ENCODE measurements at regions not wholly inside any gene's neighbourhood (a gene's known extent, or its start where the extent isn't known, plus 50 kb on each side); places are given as distances from the start of the nearest gene placed in this dataset.

GRCh38 chr4:173935622-173936405 is 347.7 kb downstream of the FBXO8 start:
- H3K4me1 ChIP-seq, result peaks cover 0 to 7% (median 2%) of the 10 kb centered on the region in 4 donors
- TF ChIP-seq CTCF (IDR thresholded peaks at IDR 0.05), result no peak
- intact Hi-C loops (cut with DNase I; ENCODE audit: low total_unique reads), result no loop called here
- H3K9me3 ChIP-seq, result no peaks in the 10 kb centered on the region
- no peaks in the 10 kb centered on the region for H3K36me3 ChIP-seq
- H3K27me3 ChIP-seq, result no peaks in the 10 kb centered on the region
- no peak for DNase-seq
- no peak overlapping the region for H3K27ac ChIP-seq
- no peak overlapping the region for H3K4me3 ChIP-seq

GRCh38 chr4:173934933-173935620 is 348.4 kb downstream of the FBXO8 start:
- no peaks in the 10 kb centered on the region for H3K27me3 ChIP-seq
- H3K4me1 ChIP-seq, result peaks cover 0 to 7% (median 2%) of the 10 kb centered on the region in 4 donors
- no peak overlapping the region for H3K4me3 ChIP-seq
- no peaks in the 10 kb centered on the region for H3K36me3 ChIP-seq
- intact Hi-C loops (cut with DNase I; ENCODE audit: low total_unique reads), result no loop called here
- H3K27ac ChIP-seq, result no peak overlapping the region
- no peak for DNase-seq
- no peaks in the 10 kb centered on the region for H3K9me3 ChIP-seq
- no peak for TF ChIP-seq CTCF (IDR thresholded peaks at IDR 0.05)

GRCh38 chr4:173934201-173934600 is 349.3 kb downstream of the FBXO8 start:
- H3K27ac ChIP-seq, result no peak overlapping the region
- intact Hi-C loops (cut with DNase I; ENCODE audit: low total_unique reads), result no loop called here
- DNase-seq, result no peak
- H3K4me1 ChIP-seq, result peaks cover 0 to 7% (median 2%) of the 10 kb centered on the region in 4 donors
- no peaks in the 10 kb centered on the region for H3K27me3 ChIP-seq
- H3K36me3 ChIP-seq, result no peaks in the 10 kb centered on the region
- no peak overlapping the region for H3K4me3 ChIP-seq
- TF ChIP-seq CTCF (IDR thresholded peaks at IDR 0.05), result no peak
- H3K9me3 ChIP-seq, result no peaks in the 10 kb centered on the region

GRCh38 chr4:173932701-173933100 is 350.8 kb downstream of the FBXO8 start:
- Histone ChIP-seq H3K27me3 (no peaks in the 10 kb centered on the region), H3K27ac (no peak overlapping the region), H3K4me1 (peaks cover 0 to 3% (median 1%) of the 10 kb centered on the region in 4 donors), H3K4me3 (no peak overlapping the region), H3K36me3 (no peaks in the 10 kb centered on the region), H3K9me3 (no peaks in the 10 kb centered on the region)
- no peak for DNase-seq
- intact Hi-C loops (cut with DNase I; ENCODE audit: low total_unique reads), result no loop called here
- no peak for TF ChIP-seq CTCF (IDR thresholded peaks at IDR 0.05)

GRCh38 chr4:173930329-173930967 is 353.0 kb downstream of the FBXO8 start:
- peaks cover 0 to 4% (median 1%) of the 10 kb centered on the region in 4 donors for H3K4me1 ChIP-seq
- no peaks in the 10 kb centered on the region for H3K9me3 ChIP-seq
- no peak for TF ChIP-seq CTCF (IDR thresholded peaks at IDR 0.05)
- no peak overlapping the region for H3K27ac ChIP-seq
- no peak overlapping the region for H3K4me3 ChIP-seq
- no peaks in the 10 kb centered on the region for H3K36me3 ChIP-seq
- H3K27me3 ChIP-seq, result no peaks in the 10 kb centered on the region
- no peak for DNase-seq
- intact Hi-C loops (cut with DNase I; ENCODE audit: low total_unique reads), result no loop called here
